Sciatic nerve (tissue), 2 donors: ENCODE measurements at regions not wholly inside any gene's neighbourhood (a gene's known extent, or its start where the extent isn't known, plus 50 kb on each side); places are given as distances from the start of the nearest gene placed in this dataset.
"Not testable (repeated sequence)": the region's sequence is repeated elsewhere in the genome, so short reads cannot be mapped to it uniquely, and the experiment has no call there.

Experiments used
- ATAC-seq: fragments of 200-7000 bp; cut with Tn5 transposase; one replicate; pipeline ENCODE4 v1.9.1; 2020; ENCODE audit warnings: mild to moderate bottlenecking, moderate library complexity
- DNase-seq: peaks from one replicate; pipeline ENCODE4 v3.0.0-alpha.2; 2020; ENCODE audit warnings: low spot score
- intact Hi-C: fragments of 100-400 bp; cut with DNase I; formaldehyde crosslinking; loops from one replicate; pipeline ENCODE4 v1.14.2; 2022
- donor health status: DM: no; HTN: no; CAD: no.
- donor health status: DM: no; HTN: no; CAD: no.

GRCh38 chrX:44045106-44045505 is 71.9 kb upstream of the NDP start:
- intact Hi-C loops, ATAC-seq, DNase-seq: not testable (repeated sequence)

GRCh38 chrX:44043496-44043895 is 70.3 kb upstream of the NDP start:
- no peak for ATAC-seq
- no peak for DNase-seq
- intact Hi-C loops = no loop called here

GRCh38 chrX:44042751-44043150 is 69.6 kb upstream of the NDP start:
- DNase-seq = no peak
- peak; percentile 71 for ATAC-seq
- intact Hi-C loops = no loop called here

- no peak for DNase-seq
- intact Hi-C loops = no loop called here
- ATAC-seq = peak; percentile 73
These were observed 68.9 kb upstream of the NDP start for GRCh38 chrX:44042116-44042515.

GRCh38 chrX:44040406-44040805 is 67.2 kb upstream of the NDP start:
- intact Hi-C loops = no loop called here
- DNase-seq = no peak
- ATAC-seq = no peak

- ATAC-seq (no peak), DNase-seq (no peak)
- intact Hi-C loops = no loop called here
These were observed 66.4 kb upstream of the NDP start for GRCh38 chrX:44039556-44039955.

GRCh38 chrX:44036336-44036735 is 63.1 kb upstream of the NDP start:
- DNase-seq (no peak), ATAC-seq (no peak)
- intact Hi-C loops = no loop called here

- DNase-seq = no peak
- ATAC-seq = no peak
- intact Hi-C loops = no loop called here
These were observed 62.4 kb upstream of the NDP start for GRCh38 chrX:44035571-44035970.

GRCh38 chrX:44032479-44032878 is 59.3 kb upstream of the NDP start:
- no peak for ATAC-seq
- intact Hi-C loops = no loop called here
- DNase-seq = no peak

- intact Hi-C loops = no loop called here
- ATAC-seq (no peak), DNase-seq (no peak)
These were observed 52.4 kb upstream of the NDP start for GRCh38 chrX:44025555-44025954.
